Liver (tissue), 8 donors: ENCODE measurements at regions not wholly inside any gene's neighbourhood (a gene's known extent, or its start where the extent isn't known, plus 50 kb on each side); places are given as distances from the start of the nearest gene placed in this dataset.

Experiments
- DNase-seq: peaks from one replicate; pipeline ENCODE4 v3.0.0-alpha.2; 2017; ENCODE audit warnings: low spot score
- H3K27ac ChIP-seq, 2 donors: one replicate each; pipeline ENCODE4 v1.7.0; 2013; ENCODE audit warnings: inconsistent platforms in 2 of 2, low read length in 2 of 2, control low read depth in 1 of 2, low read depth in 1 of 2, mild to moderate bottlenecking in 1 of 2
- H3K27me3 ChIP-seq, 4 donors: one replicate each; pipeline versions ENCODE4 v1.6.1 to v1.7.0; 2013; ENCODE audit warnings: low read length in 3 of 4, inconsistent platforms in 1 of 4, mild to moderate bottlenecking in 1 of 4, moderate library complexity in 1 of 4; ENCODE audit not compliant: control insufficient read depth in 4 of 4, insufficient read depth in 4 of 4
- H3K36me3 ChIP-seq, 4 donors: one replicate each; pipeline versions ENCODE4 v1.6.1 to v1.7.0; 2013; ENCODE audit warnings: low read length in 3 of 4, mild to moderate bottlenecking in 3 of 4, low read depth in 1 of 4, moderate library complexity in 1 of 4; ENCODE audit not compliant: control insufficient read depth in 4 of 4, insufficient read depth in 3 of 4
- H3K4me1 ChIP-seq, 4 donors: one replicate each; pipeline versions ENCODE4 v1.6.1 to v1.7.0; 2013; ENCODE audit warnings: low read length in 3 of 4, mild to moderate bottlenecking in 3 of 4, moderate library complexity in 1 of 4; ENCODE audit not compliant: control insufficient read depth in 4 of 4, insufficient read depth in 4 of 4
- H3K4me3 ChIP-seq, 3 donors: one replicate each; pipeline versions ENCODE4 v1.6.1 to v1.7.0; 2013; ENCODE audit warnings: low read length in 3 of 3, control low read depth in 1 of 3, low read depth in 1 of 3, mild to moderate bottlenecking in 1 of 3
- H3K9ac ChIP-seq, 2 donors: one replicate each; pipeline ENCODE4 v1.7.0; 2013; ENCODE audit warnings: low read length in 2 of 2, mild to moderate bottlenecking in 2 of 2, moderate library complexity in 2 of 2, control low read depth in 1 of 2, low read depth in 1 of 2
- H3K9me3 ChIP-seq, 4 donors: one replicate each; pipeline versions ENCODE4 v1.6.1 to v1.7.0; 2013; ENCODE audit warnings: low read length in 3 of 4; ENCODE audit not compliant: control insufficient read depth in 4 of 4
- CTCF ChIP-seq: fragments of 150-350 bp; IDR thresholded peaks from 2 replicates; pipeline ENCODE4 v1.5.1; 2017; ENCODE audit warnings: improper control_type of control experiment, low read depth, low read length; ENCODE audit not compliant: missing input control
- EGR1 ChIP-seq, 2 donors: IDR thresholded peaks; 2 replicates each; pipeline ENCODE4 v1.6.1; 2016 to 2018; ENCODE audit warnings: antibody characterized with exemption in 2 of 2, low read depth in 2 of 2
- FOXA1 ChIP-seq: IDR thresholded peaks from 2 replicates; pipeline ENCODE4 v1.6.1; 2016; ENCODE audit warnings: antibody characterized with exemption
- FOXA2 ChIP-seq: IDR thresholded peaks from 2 replicates; pipeline ENCODE4 v1.6.1; 2016; ENCODE audit warnings: antibody characterized with exemption
- GABPA ChIP-seq, 2 donors: IDR thresholded peaks in 1 of 2; conservative IDR thresholded peaks in 1 of 2; 2 replicates each; pipeline ENCODE4 v1.6.1; 2016; ENCODE audit warnings: antibody characterized with exemption in 2 of 2, mild to moderate bottlenecking in 1 of 2, moderate library complexity in 1 of 2
- HNF4A ChIP-seq, 2 donors: conservative IDR thresholded peaks; 2 replicates each; pipeline ENCODE4 v1.6.1; 2016; ENCODE audit warnings: antibody characterized with exemption in 2 of 2, mild to moderate bottlenecking in 2 of 2
- HNF4G ChIP-seq: IDR thresholded peaks from 2 replicates; pipeline ENCODE4 v1.6.1; 2016; ENCODE audit warnings: antibody characterized with exemption
- MAX ChIP-seq: IDR thresholded peaks from 2 replicates; pipeline ENCODE4 v1.6.1; 2016; ENCODE audit warnings: antibody characterized with exemption
- NR2F2 ChIP-seq: IDR thresholded peaks from 2 replicates; pipeline ENCODE4 v1.6.1; 2016; ENCODE audit warnings: antibody characterized with exemption
- RAD21 ChIP-seq, 2 donors: IDR thresholded peaks; 2 replicates each; pipeline ENCODE4 v1.6.1; 2016; ENCODE audit warnings: antibody characterized with exemption in 2 of 2, mild to moderate bottlenecking in 2 of 2
- REST ChIP-seq: IDR thresholded peaks from 2 replicates; pipeline ENCODE4 v1.6.1; 2016; ENCODE audit warnings: antibody characterized with exemption, mild to moderate bottlenecking
- RXRA ChIP-seq, 2 donors: IDR thresholded peaks; 2 replicates each; pipeline ENCODE4 v1.6.1; 2017 to 2018; ENCODE audit warnings: antibody characterized with exemption in 2 of 2, mild to moderate bottlenecking in 1 of 2
- SP1 ChIP-seq: IDR thresholded peaks from 2 replicates; pipeline ENCODE4 v1.6.1; 2018; ENCODE audit warnings: antibody characterized with exemption, mild to moderate bottlenecking
- TAF1 ChIP-seq: conservative IDR thresholded peaks from 2 replicates; pipeline ENCODE4 v1.6.1; 2016; ENCODE audit warnings: antibody characterized with exemption, mild to moderate bottlenecking
- YY1 ChIP-seq: IDR thresholded peaks from 2 replicates; pipeline ENCODE4 v1.6.1; 2016; ENCODE audit warnings: antibody characterized with exemption, mild to moderate bottlenecking
- WGBS: extraction: QIAGEN DNeasy Blood & Tissue Kit; methylation state at CpG from one replicate; pipeline ENCODE4 v1.1.7; 2013; 5-methylcytosine and 5-hydroxymethylcytosine counted together
- TF ChIP-seq, protein P1 (sequence below): IDR thresholded peaks from 2 replicates; pipeline ENCODE4 v1.6.1; 2016; ENCODE audit warnings: antibody characterized with exemption
- TF ChIP-seq, protein P2 (sequence below): IDR thresholded peaks from 2 replicates; pipeline ENCODE4 v1.6.1; 2016; ENCODE audit warnings: antibody characterized with exemption
- donor health status: healthy.
- donor health status: healthy.
- donor health status: healthy.
- donor health status: healthy.
- donor health status: healthy.

- H3K27ac ChIP-seq: no peak overlapping the region
- no peaks in the 10 kb centered on the region for H3K4me1 ChIP-seq
- no peak for TF ChIP-seq RXRA (IDR thresholded peaks at IDR 0.05)
- no peak for TF ChIP-seq TAF1
- no peak for TF ChIP-seq REST
- TF ChIP-seq FOXA1: no peak
- no peak for TF ChIP-seq RAD21 (IDR thresholded peaks at IDR 0.05)
- TF ChIP-seq, protein P1, sequence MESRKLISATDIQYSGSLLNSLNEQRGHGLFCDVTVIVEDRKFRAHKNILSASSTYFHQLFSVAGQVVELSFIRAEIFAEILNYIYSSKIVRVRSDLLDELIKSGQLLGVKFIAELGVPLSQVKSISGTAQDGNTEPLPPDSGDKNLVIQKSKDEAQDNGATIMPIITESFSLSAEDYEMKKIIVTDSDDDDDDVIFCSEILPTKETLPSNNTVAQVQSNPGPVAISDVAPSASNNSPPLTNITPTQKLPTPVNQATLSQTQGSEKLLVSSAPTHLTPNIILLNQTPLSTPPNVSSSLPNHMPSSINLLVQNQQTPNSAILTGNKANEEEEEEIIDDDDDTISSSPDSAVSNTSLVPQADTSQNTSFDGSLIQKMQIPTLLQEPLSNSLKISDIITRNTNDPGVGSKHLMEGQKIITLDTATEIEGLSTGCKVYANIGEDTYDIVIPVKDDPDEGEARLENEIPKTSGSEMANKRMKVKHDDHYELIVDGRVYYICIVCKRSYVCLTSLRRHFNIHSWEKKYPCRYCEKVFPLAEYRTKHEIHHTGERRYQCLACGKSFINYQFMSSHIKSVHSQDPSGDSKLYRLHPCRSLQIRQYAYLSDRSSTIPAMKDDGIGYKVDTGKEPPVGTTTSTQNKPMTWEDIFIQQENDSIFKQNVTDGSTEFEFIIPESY: no peak
- no peak for TF ChIP-seq FOXA2
- TF ChIP-seq EGR1 (IDR thresholded peaks at IDR 0.05; ENCODE audit: low read depth in 2 of 2): no peak
- TF ChIP-seq CTCF: no peak
- TF ChIP-seq SP1: no peak
- no peak for TF ChIP-seq HNF4G
- TF ChIP-seq HNF4A (conservative IDR thresholded peaks at IDR 0.05): no peak
- no peak for TF ChIP-seq YY1
- TF ChIP-seq MAX: no peak
- TF ChIP-seq, protein P2, sequence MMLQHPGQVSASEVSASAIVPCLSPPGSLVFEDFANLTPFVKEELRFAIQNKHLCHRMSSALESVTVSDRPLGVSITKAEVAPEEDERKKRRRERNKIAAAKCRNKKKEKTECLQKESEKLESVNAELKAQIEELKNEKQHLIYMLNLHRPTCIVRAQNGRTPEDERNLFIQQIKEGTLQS: no peak
- 56% methylated on average over 4 of the region's 4 CpGs for WGBS
- no peaks in the 10 kb centered on the region for H3K27me3 ChIP-seq
- no peak overlapping the region for H3K4me3 ChIP-seq
- H3K9ac ChIP-seq: no peak overlapping the region
- DNase-seq: no peak
- H3K9me3 ChIP-seq: no peaks in the 10 kb centered on the region
- H3K36me3 ChIP-seq: no peaks in the 10 kb centered on the region
These were observed 104.2 kb upstream of the ADAMTS5 start for GRCh38 chr21:27070861-27071670.

- Histone ChIP-seq H3K4me1 (no peaks in the 10 kb centered on the region), H3K9ac (no peak overlapping the region), H3K9me3 (peaks cover 0 to under 1% (median 0%) of the 10 kb centered on the region in 4 donors), H3K36me3 (no peaks in the 10 kb centered on the region), H3K27ac (no peak overlapping the region), H3K27me3 (no peaks in the 10 kb centered on the region), H3K4me3 (no peak overlapping the region)
- no peak for DNase-seq
- TF ChIP-seq EGR1 (IDR thresholded peaks at IDR 0.05; ENCODE audit: low read depth in 2 of 2) (no peak), MAX (no peak), REST (no peak), HNF4G (no peak), GABPA (IDR thresholded peaks at IDR 0.05 in 1 of 2, conservative IDR thresholded peaks at IDR 0.05 in 1 of 2) (no peak), NR2F2 (no peak), TAF1 (no peak), SP1 (no peak), FOXA1 (no peak), FOXA2 (no peak), YY1 (no peak)
These were observed 101.9 kb upstream of the ADAMTS5 start for GRCh38 chr21:27068811-27069210.
